HS-5 (cell line): ENCODE measurements at regions not wholly inside any gene's neighbourhood (a gene's known extent, or its start where the extent isn't known, plus 50 kb on each side); places are given as distances from the start of the nearest gene placed in this dataset.
A peak's percentile ranks its signal among the peaks of the same experiment; 100 is the strongest.
"Not testable (repeated sequence)": the region's sequence is repeated elsewhere in the genome, so short reads cannot be mapped to it uniquely, and the experiment has no call there.

Experiments used
- DNase-seq: peaks from one replicate; pipeline ENCODE4 v3.0.0-alpha.2; 2012; ENCODE audit warnings: low read depth

DNA sequence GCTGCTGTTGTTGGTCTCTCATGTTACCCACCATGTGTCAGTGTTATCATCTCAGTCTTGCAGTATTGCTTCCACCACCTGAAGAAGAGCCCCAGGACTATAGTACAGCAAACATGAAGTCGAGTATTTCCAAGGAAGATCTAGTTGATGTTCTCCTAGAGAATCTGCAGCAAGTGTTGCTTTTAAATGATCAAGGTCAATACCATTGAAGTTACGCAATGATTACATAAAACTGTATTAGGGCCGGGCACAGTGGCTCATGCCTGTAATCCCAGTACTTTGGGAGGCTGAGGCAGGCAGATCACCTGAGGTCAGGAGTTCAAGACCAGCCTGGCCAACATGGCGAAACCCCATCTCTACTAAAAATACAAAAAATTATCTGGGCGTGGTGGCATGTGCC, 173.9 kb downstream of the TJP1 start:
- not testable (repeated sequence) for DNase-seq

DNA sequence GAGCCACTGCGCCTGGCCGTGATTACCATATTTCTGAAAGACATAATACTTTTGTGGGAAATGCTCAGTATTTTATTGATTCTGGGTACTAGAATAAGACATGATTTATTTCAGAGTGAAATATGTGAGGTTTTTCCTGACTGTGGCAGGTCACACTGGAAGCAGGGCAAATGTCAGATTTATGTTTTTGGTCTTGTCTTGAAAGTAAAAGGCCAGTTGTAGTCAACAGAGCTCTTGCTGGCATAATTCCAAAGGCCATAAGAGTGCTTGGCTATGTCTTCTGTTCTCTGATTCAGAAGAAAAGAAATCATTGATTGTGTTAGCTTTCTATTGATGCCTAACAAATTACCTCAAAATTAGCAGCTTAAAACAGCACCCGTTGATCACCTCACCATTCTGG, 176.4 kb downstream of the TJP1 start:
- DNase-seq: no peak

DNA sequence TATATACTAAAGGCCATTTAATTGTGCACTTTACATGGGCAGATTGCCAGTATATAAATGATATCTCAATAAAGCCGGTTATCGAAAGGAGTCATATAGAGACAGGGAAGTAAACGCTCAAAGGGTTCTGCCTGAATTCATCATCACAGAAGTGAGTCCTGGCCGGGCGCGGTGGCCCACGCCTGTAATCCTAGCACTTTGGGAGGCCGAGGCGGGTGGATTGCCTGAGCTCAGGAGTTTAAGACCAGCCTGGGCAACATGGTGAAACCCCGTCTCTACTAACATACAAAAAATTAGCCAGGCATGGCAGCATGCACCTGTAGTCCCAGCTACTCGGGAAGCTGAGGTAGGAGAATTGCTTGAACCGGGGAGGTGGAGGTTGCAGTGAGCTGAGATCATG, 177.9 kb downstream of the TJP1 start:
- not testable (repeated sequence) for DNase-seq

DNA sequence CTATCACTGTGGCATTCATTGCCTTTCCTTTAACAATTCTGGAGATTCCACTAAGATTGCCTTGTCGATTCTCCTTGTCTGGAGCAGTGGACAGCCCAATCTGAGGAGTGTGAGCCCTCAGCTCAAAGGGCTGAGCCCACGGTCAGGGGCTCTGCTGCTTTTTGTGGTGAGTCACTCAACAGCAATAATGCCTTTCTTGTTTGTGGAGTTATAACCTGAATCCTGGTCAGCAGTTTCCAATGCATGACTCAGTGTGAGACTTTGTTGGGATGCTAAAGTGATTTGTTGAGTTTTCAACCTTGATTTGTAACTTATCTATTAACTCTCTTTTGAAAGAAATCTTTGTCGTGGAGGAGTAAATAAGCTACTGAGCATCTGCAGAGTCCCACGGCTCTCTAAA, 183.5 kb downstream of the TJP1 start:
- no peak for DNase-seq

DNA sequence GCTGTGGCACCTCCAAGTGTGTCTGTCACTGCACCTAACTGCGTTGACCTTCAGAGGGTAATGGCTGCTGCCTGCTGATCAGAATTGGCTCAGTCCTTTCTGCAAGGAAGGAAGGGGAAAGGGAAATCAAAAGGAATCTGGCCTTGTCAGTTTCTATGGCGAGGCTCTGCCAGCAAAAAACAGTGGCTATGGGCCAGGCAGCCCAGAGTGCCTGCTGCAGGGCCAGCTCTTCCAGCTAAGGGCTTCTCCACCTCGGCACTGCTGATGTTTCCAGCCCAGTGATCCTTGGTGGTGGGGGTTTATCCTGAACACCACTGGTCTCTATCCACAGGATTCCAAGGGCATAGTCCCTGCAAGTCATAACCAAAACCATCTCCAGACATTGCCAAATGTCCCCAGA, 184.3 kb downstream of the TJP1 start:
- DNase-seq: no peak

DNA sequence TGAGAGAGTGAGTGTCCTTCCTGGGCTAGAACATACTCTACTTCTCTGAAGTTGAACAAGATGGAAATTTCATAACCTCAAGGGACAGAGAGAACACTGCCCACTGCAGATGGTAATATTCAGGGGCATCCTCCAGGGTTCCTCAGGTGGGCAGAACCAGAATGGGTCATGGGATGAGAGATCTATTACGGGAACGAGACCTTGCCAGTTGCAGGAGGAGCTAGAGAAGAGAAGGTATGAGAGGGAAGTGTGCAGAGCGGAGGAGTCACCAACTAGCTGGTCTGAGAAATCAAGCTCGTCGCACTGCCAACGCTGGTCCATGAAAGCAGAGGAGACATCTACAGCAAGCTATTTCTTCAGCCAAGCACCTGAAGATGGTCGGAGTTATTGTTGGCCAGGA, 184.7 kb downstream of the TJP1 start:
- no peak for DNase-seq

DNA sequence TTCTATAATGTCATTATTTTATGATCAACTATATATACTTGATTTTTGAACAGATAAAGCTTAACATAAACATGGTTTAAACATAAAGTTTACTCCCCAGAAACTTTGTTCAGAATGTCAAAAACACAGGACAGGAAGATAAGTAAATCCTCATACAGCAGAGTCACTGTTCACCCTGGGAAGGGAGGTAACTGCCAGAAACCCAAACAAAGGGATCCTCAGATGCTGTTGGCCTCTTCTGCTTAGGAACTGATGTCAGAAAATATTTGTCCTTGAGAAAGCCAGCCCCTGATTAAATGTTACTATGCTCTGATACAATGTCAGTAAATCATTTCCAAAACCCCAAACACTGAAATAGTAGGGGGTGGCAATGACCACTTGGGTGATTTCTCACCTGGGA, 185.3 kb downstream of the TJP1 start:
- DNase-seq: no peak

DNA sequence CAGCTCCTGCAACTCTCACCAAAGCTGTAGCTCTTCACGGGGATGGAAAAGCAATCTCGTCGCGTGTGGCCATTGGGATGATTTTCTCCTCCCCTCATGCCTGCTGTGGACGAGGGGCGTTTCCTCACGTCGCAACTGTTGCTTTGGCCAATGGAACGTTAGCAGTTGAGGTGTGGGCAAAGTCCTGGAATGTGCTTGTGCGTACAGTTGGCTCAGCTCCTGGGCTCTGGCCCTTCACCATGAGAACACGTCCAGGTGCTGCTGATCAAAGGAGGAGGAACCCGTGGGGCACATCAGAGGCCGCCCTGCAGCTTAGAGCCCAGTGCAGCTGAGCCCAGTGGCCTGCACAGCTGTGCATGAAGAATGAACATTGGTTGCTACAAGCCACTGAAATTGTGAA, 186.1 kb downstream of the TJP1 start:
- DNase-seq: no peak

DNA sequence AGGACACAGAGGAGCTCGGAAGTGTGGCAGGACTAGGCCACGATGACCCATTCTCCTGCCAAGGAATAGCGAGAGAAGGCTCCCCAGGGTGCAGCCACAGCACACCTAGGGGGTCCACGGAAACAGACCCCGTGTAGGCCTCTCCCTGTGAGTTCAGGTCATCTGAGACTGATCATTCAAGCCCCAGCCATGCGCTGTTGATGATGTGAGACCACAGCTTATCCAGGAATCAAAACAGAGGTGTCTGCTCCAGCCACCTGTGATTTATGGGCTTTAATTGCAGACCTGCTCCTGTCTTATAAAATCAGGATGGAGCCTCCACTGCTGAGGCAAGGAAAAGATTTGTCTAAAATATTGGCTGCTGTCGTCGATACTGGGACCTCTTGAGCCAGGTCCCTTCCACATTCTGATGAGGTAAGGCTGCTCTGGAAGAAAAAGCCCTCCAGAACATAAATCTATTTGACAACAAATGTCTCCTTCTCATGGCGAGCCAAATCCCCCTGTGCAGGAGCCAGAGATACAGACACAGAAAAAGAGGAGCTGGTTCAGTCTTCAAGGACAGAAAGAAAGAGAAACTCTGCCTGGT, 186.7 kb downstream of the TJP1 start:
- DNase-seq: no peak

DNA sequence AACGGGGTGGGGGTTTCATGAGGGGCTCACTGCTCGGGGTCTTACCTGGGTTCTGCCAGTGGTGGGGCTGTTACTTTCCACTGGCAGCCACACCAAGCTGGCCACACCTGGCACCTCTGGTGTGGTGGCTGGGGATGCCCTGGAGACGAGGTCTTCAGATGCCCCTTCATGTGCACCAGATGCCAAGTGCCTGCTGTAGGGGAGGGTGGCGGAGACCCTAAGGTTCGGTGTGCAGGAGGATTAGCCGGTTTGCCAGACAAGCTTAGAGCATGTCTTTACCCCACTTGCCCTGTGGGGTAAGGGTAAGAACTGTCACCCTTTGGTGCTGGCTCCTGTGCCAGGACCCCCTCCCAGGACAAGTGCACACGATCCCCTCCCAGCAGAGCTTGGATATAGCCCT, 188.3 kb downstream of the TJP1 start:
- no peak for DNase-seq

DNA sequence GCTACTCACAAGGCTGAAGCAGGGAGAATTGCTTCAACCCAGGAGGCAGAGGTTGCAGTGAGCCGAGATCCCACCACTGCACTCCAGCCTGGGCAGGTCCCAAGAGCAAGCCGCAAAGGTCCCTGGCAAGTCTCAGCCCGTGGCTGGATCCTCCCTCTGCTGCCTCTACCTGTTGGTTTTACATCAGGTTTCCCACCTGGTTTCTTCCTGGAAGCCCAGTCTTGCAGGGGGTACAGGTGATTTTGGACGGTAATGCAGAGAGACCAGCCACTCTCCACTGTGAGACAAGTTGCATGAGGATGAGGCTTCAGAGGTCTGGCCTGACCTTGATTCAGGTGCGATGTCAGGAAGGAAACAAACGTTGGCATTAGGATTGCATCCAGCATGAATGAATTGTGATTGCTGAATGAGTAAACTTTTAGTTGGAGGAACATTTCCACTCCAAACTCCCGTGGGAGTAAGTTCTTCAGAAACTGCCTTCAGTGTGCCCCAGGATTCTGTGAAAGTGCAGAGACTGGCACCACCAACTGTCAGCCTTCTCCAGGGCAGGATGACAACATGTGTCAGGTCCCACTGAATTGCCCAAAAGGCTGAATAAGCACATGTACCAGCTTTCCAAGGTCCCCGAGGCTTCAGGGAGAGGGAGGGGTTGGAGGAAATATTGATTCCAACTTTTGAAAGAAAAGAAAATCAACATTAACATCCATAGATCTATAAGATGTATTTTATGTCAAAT, 189.4 kb downstream of the TJP1 start:
- no peak for DNase-seq

DNA sequence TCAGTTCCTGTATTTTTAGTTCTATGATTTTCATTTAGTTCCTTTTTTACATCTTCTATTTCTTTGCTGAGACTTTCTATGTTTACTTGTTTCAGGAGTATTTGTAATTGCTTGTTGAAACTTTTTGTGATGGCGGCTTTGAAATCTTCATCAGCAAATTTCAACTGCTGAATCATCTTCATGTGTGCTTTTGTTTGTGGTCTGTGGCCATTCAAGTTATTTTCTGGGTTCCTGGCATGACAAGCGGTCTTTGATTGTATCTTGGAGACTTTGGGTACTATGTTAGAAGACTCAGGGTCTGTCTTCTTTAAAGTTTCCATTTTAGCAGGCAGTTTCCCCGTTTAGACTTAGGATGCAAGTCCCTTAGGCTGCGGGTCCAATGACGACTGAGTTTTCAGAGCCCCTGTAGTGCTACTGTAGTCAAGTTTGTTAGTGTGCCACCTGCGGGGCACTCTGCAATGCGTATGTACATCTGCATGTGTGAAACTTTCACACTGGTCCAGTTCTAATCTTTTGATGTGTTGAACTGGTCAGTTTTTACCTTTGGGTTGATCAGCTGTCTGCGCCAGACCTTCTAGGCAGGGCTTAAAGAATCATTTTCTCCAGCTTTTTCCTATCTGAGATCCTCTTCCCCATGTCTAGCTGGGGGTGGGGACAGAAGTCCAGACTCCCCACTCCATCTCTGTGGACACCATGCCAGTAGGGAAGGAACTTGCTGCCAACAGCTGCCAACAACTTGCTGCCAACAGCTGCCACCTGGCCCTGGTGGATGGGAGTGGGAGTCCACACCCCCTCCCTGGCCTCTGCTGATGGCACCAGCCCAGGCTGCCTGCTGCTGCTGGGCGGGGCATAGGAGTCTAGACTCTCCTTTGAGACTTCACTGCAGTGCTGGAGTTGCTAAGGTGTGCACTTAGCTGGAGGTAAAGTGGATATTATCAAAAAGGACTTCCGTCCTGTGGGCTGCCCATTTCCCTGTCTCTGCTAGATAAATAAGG, 190.9 kb downstream of the TJP1 start:
- no peak for DNase-seq

DNA sequence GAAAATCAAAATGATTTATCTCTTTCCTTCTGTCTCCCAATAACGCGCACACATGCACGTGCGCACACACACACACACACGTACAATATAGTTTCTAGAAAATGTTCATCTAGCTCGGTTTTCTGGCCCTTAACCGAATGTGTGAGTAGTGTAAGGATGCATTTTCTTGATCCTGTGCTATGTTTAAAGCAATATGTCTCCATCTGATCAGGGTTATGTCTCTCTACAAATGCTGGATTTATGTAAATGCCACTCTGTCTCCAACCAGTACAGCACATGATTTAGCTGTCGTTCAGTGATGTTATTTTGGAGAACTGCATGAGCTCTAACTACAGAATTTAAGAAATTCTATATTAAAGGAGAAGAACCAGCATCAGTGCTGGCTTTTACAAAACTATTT, 198.0 kb downstream of the TJP1 start:
- no peak for DNase-seq

DNA sequence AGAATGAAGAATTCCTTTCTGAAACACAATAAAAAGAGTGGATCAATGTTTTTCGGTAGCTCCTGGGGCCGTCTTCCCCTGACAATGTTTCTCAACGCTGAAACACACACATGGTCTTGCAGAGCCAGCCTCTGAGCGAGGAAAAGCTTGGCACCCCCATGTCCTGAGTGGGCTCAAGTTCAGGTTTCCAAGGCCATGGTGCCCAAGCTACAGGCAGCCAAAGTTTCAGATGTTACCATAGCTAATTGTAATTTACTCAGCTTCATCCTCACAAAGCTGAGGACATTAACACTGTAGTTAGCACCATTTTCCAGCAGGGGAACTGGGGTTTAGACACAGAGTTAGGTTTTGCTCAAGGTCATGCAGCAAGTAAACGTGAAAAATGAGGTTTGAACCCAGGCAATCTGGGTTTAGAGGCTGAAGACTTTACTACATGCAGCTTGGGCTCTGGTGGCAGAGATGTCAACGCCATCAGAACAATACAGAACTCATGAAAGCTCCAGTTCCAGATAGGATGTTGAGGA, 199.1 kb downstream of the TJP1 start:
- no peak for DNase-seq

DNA sequence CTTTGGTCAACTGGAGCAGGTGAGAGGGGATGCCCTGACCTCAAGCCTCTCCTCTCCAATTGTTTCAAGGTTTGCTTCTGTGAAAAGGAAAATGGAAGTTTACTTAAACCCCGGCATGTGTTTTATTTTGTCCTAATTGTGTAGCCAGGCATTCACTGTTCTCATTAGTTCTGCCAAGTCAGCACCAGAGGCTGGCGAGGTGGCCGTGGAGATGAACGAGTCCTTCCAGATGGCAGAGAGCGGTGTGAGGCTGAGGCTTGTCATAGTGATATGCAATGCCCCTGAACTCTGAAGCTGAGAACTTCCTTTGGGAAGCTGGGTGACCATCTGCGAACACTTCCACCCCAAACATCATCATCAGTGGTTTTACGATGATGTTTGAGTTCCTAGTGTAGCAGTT, 199.6 kb downstream of the TJP1 start:
- no peak for DNase-seq

DNA sequence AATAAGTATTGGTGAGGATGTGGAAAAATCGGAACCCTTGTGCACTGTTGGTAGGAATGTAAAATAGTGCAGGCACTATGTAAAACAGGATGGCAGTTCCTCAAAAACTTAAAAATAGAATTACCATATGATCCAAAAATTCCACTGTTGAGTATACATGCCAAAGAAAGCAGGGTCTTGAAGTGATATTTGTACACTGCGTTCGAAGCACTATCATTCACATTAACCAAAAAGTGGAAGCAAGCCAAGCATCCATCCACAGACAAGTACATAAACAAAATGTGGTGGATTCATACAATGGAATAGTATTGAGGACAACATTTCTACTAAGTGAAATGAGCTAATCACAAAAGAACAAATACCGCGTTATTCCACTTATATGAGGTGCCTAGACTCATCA, 200.7 kb downstream of the TJP1 start:
- no peak for DNase-seq

DNA sequence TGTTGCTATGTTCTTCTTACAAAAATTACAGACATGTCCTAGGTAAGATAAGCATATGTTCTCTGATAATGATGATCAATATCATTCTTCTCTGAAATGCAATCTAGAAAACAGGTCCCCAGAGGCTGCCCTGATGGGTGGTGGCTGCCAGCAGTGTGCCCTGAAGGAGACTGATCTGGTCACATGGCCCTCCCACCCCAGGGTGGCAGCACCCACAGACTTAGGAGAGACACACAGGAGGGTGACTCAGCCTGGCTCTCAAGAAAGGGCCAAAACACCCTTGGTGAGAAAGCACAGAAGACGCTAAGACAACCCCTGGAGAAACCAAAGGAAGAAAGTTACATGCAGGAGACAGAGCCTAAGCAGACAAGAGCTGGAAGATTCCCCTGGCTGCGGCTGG, 203.7 kb downstream of the TJP1 start:
- DNase-seq: no peak

DNA sequence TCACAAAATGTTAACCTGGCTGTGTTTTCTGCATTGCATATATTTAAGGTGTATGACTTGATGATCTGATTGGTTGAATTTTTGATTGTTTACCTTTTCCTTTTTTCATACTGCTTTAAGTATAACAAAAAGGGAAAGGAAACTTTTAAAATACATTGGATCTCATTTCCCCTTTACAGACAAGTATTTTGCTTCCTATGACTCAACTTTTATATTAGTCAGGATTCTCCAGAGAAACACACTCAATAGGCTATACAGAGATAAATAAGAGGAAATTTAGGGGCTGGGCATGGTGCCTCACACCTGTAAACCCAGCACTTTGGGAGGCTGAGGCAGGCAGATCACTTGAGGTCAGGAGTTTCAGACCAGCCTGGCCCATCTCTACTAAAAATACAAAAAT, 205.8 kb downstream of the TJP1 start:
- no peak for DNase-seq

DNA sequence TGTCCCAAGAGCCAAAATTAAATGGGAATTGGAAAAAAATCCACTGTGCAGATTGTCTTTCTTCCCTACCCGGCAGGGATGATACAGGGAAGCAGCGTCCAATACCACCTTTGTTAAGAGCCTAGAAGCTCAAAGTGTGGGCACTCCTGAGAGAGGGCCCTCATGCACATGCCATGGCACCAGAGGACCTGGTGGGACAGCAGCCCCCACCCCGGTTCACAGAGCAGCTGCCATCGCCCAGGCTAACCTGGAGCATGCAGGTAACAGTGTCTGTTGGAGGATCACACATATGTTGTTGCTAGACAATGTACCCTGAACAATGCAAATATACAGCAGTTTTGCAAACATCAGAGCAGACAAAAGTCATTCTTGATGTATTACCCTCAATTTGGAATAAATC, 206.5 kb downstream of the TJP1 start:
- no peak for DNase-seq

DNA sequence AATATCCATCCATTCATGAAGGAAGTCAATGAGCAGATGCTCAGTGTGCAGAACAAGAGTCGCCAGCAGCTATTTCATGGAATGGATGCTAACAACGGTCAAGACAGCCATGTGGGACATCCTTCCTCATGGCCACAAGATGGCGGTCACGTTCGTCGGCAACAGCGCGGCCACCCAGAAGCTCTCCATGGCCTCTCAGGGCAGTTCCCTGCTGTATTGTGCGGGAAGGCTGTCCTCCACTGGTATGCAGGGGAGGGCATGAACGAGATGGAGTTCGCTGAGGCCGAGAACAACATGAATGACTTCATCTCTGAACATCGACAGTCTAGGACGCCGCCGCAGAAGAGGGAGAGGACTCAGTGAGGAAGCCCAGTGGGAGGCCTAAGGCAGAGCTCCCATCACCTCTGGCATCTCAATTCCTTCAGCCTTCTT, 208.3 kb downstream of the TJP1 start:
- no peak for DNase-seq

DNA sequence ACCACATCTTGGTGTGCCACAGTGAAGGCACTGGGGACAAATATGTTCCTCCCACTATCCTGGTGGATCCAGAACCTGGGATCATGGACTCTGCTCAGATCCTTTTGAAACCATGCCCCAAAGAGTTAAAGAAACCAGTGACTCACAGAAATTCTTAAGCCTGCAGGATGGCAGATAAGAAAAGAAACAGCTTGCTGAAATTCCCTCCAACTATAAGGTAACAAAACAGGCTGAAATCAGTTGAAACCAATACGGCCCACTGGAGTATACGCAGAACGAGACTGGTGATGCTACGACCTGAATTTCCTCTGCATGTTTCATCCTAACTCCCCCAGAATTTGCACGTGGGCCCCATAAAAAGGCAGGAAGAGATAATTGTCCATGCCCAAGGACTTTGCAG, 209.6 kb downstream of the TJP1 start:
- DNase-seq: peak; percentile 14

DNA sequence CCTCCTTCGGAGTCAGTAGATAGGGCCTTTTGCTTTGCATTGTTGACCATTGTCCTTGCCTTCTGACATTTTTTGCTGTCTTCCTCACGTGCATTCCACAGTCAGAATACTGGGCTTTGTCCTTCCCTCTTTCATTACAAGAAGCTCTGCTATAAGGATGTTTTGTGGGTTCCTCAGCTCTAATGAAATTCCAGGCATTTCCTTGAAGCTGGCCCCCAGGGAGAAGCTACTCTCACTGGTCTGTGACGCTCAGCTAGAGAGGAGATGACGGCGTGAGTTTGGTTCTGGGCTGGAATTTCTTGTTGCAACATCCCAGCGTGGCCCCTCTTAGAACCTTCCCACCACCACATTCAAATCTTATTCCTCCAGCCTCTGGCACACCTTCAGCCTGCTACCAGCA, 210.2 kb downstream of the TJP1 start:
- DNase-seq: peak; percentile 67

DNA sequence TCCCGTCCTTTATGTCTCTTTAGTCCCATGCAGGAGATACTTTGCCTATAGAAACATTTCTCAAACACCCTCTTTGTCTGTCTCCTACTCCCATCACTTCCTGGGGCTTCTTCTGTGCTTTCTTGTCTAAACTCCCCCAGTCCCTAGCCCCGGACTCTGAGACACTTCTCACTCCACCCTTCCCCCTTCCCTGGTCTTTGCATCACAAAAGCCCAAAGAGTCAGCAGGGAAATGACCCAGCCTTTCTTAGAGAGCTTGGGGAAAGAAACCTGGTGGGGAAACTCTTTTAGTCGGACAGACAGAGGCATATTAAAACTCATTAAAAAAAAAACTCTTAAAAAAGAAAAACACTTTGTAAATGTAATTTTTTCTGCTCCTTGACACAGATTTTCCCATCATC, 211.2 kb downstream of the TJP1 start:
- no peak for DNase-seq
